ENCODE measurements at regions not wholly inside any gene's neighbourhood (a gene's known extent, or its start where the extent isn't known, plus 50 kb on each side); places are given as distances from the start of the nearest gene placed in this dataset.
"Not testable (repeated sequence)": the region's sequence is repeated elsewhere in the genome, so short reads cannot be mapped to it uniquely, and the experiment has no call there.

DNA sequence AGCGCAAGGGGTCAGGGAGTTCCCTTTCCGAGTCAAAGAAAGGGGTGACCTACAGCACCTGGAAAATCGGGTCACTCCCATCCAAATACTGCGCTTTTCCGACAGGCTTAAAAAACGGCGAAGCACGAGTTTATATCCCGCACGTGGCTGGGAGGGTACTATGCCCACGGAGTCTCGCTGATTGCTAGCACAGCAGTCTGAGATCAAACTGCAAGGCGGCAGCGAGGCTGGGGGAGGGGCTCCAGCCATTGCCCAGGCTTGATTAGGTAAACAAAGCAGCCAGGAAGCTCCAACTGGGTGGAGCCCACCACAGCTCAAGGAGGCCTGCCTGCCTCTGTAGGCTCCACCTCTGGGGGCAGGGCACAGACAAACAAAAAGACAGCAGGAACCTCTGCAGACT lies 735.1 kb downstream of the TTLL7 start:
- TF ChIP-seq EZH2, EZH2phosphoT487 (IDR thresholded peaks at IDR 0.05): not testable (repeated sequence)
- TF ChIP-seq, protein P1, sequence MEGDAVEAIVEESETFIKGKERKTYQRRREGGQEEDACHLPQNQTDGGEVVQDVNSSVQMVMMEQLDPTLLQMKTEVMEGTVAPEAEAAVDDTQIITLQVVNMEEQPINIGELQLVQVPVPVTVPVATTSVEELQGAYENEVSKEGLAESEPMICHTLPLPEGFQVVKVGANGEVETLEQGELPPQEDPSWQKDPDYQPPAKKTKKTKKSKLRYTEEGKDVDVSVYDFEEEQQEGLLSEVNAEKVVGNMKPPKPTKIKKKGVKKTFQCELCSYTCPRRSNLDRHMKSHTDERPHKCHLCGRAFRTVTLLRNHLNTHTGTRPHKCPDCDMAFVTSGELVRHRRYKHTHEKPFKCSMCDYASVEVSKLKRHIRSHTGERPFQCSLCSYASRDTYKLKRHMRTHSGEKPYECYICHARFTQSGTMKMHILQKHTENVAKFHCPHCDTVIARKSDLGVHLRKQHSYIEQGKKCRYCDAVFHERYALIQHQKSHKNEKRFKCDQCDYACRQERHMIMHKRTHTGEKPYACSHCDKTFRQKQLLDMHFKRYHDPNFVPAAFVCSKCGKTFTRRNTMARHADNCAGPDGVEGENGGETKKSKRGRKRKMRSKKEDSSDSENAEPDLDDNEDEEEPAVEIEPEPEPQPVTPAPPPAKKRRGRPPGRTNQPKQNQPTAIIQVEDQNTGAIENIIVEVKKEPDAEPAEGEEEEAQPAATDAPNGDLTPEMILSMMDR (IDR thresholded peaks at IDR 0.05), result not testable (repeated sequence)
